ENCODE measurements at regions not wholly inside any gene's neighbourhood (a gene's known extent, or its start where the extent isn't known, plus 50 kb on each side); places are given as distances from the start of the nearest gene placed in this dataset.

- no peak for TF ChIP-seq JUNB (IDR thresholded peaks at IDR 0.05; ENCODE audit: unreplicated experiment)
- TF ChIP-seq CTCF (conservative IDR thresholded peaks at IDR 0.05; ENCODE audit: low read depth in 2 of 2), result no peak
- no peak for TF ChIP-seq ETS1 (IDR thresholded peaks at IDR 0.05)
Measured at GRCh38 chr19:31180907-31181306, 168.3 kb downstream of the TSHZ3 start (continued).

- no peak overlapping the region for H2AFZ ChIP-seq
- no peak for ATAC-seq
- H3K4me2 ChIP-seq, result no peak overlapping the region
- H4K20me1 ChIP-seq (replicated peaks; ENCODE audit: insufficient read depth), result no peaks in the 10 kb centered on the region
- peaks cover 11% of the 10 kb centered on the region for H3K4me1 ChIP-seq (ENCODE audit: insufficient read depth)
- Mint-ChIP-seq H3K27me3 (ENCODE audit: insufficient read depth, low read depth, poor library complexity) (peaks cover 8% of the 10 kb centered on the region), H3K36me3 (ENCODE audit: low read depth) (no peaks in the 10 kb centered on the region; the same call in 2 of the 3 replicates), H3K4me3 (no peak overlapping the region), H3K9me3 (peaks cover 2% of the 10 kb centered on the region; the same call in 1 of the 3 replicates), H3K4me1 (peaks cover 13% of the 10 kb centered on the region), H3K27ac (no peak overlapping the region)
- no peaks in the 10 kb centered on the region for H3K27me3 ChIP-seq (ENCODE audit: insufficient read depth)
- TF ChIP-seq STAT1 (IDR thresholded peaks at IDR 0.05; ENCODE audit: unreplicated experiment) (no peak), ZNF331 (CRISPR knock-in tag; IDR thresholded peaks at IDR 0.05; ENCODE audit: low read depth) (no peak)
- no peak for DNase-seq (ENCODE audit: low spot score)
- H3K9me2 ChIP-seq (ENCODE audit: insufficient read depth), result peaks cover 9% of the 10 kb centered on the region
- H3F3A ChIP-seq (replicated peaks; ENCODE audit: low read depth), result no peaks in the 10 kb centered on the region
- H3K79me2 ChIP-seq (replicated peaks; ENCODE audit: insufficient read depth), result no peaks in the 10 kb centered on the region
- no peak overlapping the region for H3K27ac ChIP-seq (ENCODE audit: low read depth)
- no peak overlapping the region for H3K4me3 ChIP-seq
- no peaks in the 10 kb centered on the region for H3K36me3 ChIP-seq (ENCODE audit: insufficient read depth)
Measured at GRCh38 chr19:31179471-31179852, 169.8 kb downstream of the TSHZ3 start.

GRCh38 chr19:31178833-31179470 lies 170.3 kb downstream of the TSHZ3 start:
- no peaks in the 10 kb centered on the region for H4K20me1 ChIP-seq (replicated peaks; ENCODE audit: insufficient read depth)
- Mint-ChIP-seq H3K9me3 (peaks cover 2% of the 10 kb centered on the region; the same call in 1 of the 3 replicates), H3K4me3 (no peak overlapping the region), H3K27me3 (ENCODE audit: insufficient read depth, low read depth, poor library complexity) (peaks cover 8% of the 10 kb centered on the region), H3K36me3 (ENCODE audit: low read depth) (no peaks in the 10 kb centered on the region; the same call in 2 of the 3 replicates), H3K27ac (no peak overlapping the region), H3K4me1 (peaks cover 7% of the 10 kb centered on the region; the same call in 2 of the 3 replicates)
- H2AFZ ChIP-seq, result no peak overlapping the region
- H3K4me1 ChIP-seq (ENCODE audit: insufficient read depth), result peaks cover 6% of the 10 kb centered on the region
- no peaks in the 10 kb centered on the region for H3K79me2 ChIP-seq (replicated peaks; ENCODE audit: insufficient read depth)
- no peak overlapping the region for H3K4me2 ChIP-seq
- H3K27me3 ChIP-seq (ENCODE audit: insufficient read depth), result no peaks in the 10 kb centered on the region
- H3F3A ChIP-seq (replicated peaks; ENCODE audit: low read depth), result no peaks in the 10 kb centered on the region
- peaks cover 9% of the 10 kb centered on the region for H3K9me2 ChIP-seq (ENCODE audit: insufficient read depth)
- no peaks in the 10 kb centered on the region for H3K36me3 ChIP-seq (ENCODE audit: insufficient read depth)
- H3K4me3 ChIP-seq, result no peak overlapping the region
- no peak overlapping the region for H3K27ac ChIP-seq (ENCODE audit: low read depth)
- ATAC-seq (no peak), DNase-seq (ENCODE audit: low spot score) (no peak)
- TF ChIP-seq ETS1 (IDR thresholded peaks at IDR 0.05), result no peak
